ENCODE measurements at regions not wholly inside any gene's neighbourhood (a gene's known extent, or its start where the extent isn't known, plus 50 kb on each side); places are given as distances from the start of the nearest gene placed in this dataset.
"Not testable (repeated sequence)": the region's sequence is repeated elsewhere in the genome, so short reads cannot be mapped to it uniquely, and the experiment has no call there.

GRCh38 chr19:31083105-31083504, 266.1 kb downstream of the TSHZ3 start:
- DNase-seq, result no peak

- no peak for DNase-seq
Observed at GRCh38 chr19:31075146-31075655, 274.0 kb downstream of the TSHZ3 start.

DNA sequence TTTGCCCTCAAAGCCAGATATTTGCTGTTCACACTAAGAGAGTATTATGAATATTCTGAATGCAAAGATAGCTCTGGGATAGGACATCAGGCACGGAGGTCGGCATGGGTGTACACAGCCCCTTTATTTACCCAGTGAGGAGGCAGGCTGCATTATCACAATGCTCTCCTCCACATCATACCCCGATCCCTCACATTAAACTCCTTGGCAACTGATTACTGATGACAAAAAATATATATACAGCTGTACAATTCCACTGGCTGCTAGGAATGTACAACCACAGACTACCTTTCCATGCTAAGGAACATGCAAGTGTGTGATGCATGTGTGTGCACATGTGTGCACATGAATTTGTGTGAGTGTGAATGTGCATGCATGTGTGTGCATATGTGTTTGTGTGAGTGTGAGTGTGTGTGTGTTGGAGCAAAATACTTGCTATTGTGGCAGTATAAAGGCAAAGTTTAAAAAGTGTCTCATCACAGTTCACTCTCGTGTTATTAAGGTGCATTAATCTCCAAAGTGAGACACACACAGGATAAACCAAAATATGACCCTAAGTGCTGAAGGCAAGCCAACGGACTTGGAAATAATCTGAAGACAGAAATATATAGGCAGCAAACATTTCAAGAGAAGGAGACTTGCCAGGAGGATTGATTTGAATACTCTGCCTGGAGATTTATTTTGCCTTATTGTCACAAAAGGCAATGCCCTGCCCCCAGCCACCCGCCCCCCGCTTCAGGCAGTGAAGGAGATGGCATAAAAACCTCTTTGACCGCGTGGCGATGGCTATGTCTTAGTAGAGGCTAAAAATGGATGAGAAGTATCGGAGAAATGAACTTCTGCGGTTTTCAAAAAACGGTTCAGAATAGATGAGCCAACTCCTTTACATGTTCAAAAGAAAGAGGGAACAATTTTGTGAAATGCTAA, 274.8 kb downstream of the TSHZ3 start:
- DNase-seq, result no peak

- no peak for DNase-seq
Observed at GRCh38 chr19:31073485-31074198, 275.6 kb downstream of the TSHZ3 start.

GRCh38 chr19:31072451-31072850, 276.8 kb downstream of the TSHZ3 start:
- DNase-seq, result no peak

GRCh38 chr19:31071136-31071855, 277.9 kb downstream of the TSHZ3 start:
- DNase-seq, result no peak

DNA sequence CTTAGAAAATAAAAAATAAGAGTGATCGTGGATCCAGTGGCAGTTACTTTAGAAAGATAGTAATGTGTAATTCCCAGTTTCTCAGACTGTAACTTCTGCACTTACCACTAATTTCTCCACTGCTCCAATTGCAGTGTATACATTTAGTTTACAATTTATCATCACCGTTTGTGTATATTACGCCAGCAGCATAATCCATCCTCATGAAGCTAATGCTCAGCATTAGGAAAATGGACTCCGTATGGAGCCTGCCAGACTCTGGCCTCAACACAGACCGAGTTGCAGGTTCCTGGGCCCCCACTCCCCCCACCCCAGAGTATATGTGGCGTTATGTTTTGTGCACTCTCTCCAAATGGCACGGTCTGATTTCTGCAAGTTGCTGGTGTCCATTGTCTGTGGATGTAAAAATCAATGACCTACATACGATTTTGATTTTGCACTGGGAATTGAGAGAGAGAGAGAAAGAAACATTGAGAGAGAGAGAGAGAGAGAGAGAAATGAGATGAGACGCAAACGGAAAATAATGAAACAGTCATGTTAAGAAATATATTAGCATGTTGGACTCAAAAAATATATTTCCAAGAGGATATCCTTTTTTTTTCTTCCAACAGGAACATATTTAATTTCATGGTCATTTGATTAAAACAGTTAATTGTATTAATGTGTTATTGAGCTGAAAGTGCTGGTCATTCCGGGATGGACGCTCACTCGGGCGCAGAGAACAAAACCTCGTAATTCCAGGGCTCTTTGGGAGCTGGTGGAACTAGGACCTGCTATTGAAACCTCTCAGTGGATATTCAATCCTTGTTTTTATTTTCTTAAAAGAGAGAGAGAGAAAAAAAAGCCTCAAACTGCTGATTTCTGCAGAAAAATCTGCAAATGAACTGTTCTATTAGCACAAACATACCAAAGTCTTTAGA, 278.8 kb downstream of the TSHZ3 start:
- DNase-seq, result no peak

- DNase-seq, result no peak
Observed at GRCh38 chr19:31068268-31068667, 281.0 kb downstream of the TSHZ3 start.

DNA sequence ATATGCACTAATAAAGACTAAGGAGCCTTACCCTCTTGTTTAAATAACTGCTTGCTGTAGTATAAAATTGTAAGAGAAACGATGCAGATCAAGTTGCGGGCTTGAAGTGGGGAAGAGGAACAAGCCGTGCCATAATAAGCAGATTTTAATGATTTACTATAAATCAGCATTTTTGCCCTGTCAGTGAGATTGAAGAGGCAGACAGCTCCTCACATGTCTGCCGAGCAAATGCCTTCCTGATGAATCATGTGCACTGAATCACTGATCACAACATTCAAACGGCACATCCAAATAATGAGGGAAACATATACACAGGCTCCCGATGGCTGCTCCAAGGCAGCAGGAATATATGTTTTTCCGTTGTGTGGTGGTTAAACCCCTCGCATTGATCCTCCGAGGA, 282.9 kb downstream of the TSHZ3 start:
- no peak for DNase-seq

DNA sequence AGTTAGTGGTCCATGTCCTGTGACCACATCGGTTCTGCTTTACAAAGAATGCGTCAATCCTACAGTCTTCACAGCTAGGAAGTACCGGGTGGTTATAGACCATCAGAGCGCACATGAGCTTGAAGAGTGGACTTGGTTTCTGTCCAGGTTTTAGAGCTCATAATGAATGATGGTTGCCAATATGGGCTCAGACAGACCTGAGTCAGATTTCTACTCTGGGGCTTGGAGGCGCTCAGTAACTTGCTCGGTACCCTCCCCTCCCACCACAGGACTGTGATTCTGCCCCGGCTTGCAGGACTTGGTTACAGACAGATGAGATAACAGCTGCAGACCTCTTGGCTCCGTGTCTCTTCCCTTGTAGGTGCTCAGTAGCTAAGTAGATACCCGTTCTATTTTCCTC, 284.7 kb downstream of the TSHZ3 start:
- no peak for DNase-seq

DNA sequence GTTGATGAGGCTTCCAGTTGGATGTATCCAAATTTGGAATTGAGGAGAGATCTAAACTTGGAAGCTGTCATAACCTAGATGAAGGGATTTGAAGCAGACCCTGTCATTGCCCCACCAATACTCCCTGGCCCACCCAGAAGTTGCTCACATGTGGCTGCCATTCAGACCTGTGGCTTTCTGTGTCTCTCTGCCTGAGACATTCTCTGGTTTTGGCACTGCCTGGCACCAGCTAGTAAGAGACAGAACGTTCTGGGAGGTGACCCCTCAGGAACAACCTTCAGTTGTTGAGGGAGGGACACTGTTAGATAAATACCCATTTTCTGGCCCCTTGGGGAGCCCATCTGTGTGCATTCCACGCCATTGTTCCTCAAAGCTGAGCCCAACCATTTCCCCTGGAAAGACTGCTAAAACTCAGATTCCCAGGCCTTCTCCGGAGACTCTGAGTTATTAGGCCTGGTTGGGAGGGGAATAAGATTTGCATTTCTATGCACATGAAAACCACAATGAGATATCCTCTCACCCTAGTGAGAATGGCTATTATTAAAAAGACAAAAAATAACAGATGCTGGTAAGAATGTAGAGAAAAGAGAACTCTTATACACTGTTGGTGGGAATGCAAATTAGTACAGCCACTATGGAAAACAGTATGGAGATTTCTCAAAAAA, 290.4 kb downstream of the TSHZ3 start:
- DNase-seq, result no peak

GRCh38 chr19:31057476-31057875, 291.8 kb downstream of the TSHZ3 start:
- DNase-seq, result no peak

DNA sequence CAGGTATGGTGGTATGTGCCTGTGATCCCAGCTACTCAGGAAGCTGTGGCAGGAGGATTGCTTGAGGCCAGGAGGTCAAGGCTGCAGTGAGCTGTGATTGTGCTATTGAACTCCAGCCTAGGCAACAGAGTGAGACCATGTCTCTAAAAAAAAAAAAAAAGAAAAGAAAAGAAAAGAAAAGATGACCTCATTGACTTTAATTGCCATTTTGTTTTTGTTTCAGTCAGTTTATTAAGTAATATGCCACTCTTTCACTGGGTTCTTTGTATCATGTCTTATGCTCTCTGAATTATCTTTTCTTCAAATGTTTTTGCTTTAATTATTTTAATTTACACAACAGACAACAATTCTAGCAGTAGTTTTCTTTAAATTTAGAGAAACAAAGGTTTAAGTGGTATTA, 293.8 kb downstream of the TSHZ3 start:
- DNase-seq, result no peak

DNA sequence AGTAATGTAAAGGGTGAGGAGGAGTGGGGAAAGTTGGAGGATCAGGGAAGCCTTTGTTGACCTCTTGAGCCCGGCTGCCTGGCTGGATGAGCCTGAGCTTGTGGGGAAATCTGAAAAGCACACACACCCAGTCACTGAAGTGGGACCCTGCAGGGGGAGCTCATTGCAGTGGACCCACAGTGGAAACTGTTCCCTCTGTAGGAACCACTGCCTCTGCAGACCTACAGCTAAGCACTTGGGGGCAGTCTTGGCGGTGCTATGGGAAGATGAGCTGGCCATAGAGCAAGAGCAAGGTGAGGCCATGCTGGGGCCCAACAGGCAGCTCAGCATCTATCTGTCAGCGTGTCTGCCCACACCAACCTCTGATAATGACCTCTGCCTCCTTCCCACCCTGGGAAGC, 294.8 kb downstream of the TSHZ3 start:
- DNase-seq, result peak; percentile 23

GRCh38 chr19:31049431-31049830, 299.8 kb downstream of the TSHZ3 start:
- no peak for DNase-seq

- DNase-seq, result no peak
Observed at GRCh38 chr19:31046024-31046423, 303.2 kb downstream of the TSHZ3 start.

- DNase-seq, result no peak
Observed at GRCh38 chr19:31041461-31041860, 307.8 kb downstream of the TSHZ3 start.

DNA sequence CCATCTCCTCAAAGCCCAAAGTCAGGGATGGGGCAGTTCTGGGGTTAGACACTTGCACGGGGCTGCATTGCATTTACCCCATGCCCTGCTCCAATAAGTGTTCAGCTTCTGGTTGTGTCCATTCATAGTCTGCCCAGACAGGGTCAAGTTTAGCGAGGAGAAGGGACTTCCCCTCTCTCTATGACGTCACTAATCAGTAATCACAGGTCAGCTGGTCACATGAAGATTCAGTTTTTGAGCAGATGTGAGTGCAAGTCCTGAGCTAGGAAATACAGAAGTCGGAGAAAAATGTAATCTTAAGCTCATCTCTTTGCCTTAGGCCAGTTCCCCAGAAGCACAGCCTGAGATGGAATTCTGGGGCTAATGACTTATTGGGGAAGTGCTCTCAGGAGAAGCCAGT, 310.1 kb downstream of the TSHZ3 start:
- DNase-seq, result no peak

DNA sequence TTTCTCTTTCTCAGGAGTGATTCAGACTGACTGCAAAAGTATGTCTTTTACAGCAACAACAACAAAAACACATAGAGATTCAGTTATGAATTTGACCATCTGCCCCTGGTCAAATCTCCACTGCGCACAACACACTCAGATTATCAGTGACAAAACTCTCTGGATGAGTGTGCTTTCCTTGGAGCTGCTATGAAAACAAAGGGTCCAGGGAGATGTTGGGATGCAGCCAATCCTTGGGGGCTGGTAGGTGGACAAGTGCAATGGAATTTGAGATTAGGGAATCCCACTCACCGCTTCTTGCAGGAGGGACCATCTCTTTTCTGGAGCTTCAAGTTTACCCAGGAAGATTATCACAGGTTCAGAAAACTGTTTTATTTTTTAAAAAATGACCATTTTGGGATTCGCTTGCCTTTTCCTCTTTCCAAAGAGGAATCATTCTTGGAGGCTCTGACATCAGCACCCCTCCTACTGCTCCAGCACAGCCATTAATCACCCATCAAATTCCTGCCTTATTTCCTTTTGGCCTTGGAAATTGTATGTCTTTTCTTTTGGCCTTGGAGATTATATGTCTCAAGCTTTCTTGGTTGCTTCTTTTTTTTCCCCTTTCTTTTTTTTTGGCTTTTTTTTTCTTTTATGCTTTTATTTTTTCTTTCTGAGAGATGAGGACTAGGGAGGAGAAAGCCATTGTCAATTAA, 311.8 kb downstream of the TSHZ3 start:
- DNase-seq, result no peak

GRCh38 chr19:31031455-31031854, 317.8 kb downstream of the TSHZ3 start:
- DNase-seq, result not testable (repeated sequence)

DNA sequence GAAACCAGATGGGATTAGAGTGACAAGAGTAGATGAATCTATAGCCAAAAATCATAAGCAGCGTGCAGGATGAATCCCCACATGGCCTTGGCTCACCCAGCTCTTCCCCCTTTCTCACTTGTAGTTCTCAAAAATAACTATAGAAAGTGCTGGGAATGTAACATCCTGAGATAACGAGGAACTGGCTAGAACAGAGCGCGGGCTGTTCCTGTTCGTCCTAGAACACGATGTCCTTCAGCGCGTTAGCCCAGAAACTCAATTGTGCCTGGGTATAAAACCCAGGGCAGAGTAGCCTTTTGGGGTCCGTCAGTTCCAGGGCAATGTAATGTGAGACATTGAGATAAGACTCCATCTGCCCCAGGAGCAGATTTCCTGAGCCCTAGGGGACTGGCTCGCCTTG, 326.2 kb downstream of the TSHZ3 start:
- no peak for DNase-seq
